ENCODE measurements at regions not wholly inside any gene's neighbourhood (a gene's known extent, or its start where the extent isn't known, plus 50 kb on each side); places are given as distances from the start of the nearest gene placed in this dataset.
"Not testable (repeated sequence)": the region's sequence is repeated elsewhere in the genome, so short reads cannot be mapped to it uniquely, and the experiment has no call there.

DNA sequence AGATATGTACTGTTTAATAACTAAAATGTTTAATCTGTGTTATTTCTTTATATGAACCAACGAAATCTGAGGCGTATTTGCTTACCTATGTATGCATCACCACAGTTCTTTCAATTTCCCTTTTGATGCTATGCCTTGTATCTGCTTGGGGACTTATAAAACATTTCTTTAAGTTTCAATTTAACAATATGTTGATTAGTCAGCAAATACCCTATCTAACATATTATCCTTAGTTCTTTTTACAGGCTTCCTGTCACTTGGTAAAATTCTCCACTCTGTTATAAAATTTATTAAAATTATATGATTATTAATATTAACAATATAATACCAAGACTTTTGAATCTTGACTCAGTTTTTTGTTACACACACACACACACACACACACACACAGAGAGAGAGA lies 174.3 kb downstream of the CPS1 start:
- DNase-seq = no peak

DNA sequence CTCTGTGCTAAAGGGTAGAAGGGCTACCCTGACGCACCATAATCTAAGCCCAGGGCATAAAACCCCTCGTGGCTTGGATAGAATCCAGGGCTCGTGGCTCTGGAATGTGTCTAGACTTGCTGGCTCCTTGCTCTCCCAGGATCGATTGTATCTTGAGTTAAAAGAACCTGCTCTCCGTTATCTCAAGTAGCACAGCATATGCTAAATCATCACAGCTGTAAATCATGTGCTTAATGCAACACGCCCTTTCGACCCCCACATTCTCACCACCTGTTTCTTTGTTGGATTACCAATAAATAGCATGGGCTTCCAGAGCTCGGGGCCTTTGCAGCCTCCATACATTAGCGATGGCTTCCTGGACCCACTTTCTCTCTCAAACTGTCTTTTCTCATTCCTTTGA lies 190.4 kb downstream of the CPS1 start:
- DNase-seq = not testable (repeated sequence)

DNA sequence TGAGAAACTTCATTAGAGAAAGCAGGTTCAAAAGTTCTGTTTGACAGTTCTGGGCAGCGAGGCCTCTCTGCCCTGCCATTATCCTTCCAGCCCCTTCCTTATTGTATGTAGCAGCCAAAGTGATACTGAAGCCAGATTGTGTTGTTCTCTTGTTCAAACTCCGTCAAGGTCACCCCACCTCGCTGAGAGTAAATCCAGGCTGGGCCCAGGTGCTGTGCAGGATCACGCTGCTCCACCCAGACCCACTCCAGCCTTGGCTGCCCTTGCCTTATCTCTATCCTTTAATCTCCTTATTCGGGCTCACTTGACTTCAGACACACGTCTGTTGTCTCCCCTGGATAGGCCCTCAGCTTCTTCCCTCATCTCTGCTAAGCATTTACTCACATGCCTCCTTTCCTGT lies 196.1 kb downstream of the CPS1 start:
- DNase-seq = no peak

DNA sequence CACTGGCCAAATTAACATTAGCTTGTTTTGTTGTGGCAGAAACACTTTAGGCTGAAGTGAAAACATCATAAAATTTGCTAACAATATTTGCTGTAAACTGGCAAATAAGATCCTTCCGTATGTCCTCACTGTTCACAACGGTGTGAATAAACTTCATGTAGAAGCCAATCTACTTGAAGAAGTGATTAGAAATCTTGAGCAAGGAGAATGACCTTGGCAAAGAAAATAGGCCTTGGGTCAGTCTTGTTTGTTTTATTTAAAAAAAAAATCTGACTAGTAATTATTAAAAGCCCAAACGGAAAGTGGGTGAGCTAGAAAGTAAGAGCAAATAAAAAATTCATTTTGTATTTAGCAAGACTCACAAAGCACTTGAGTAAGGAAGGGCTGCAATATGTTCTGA lies 197.0 kb downstream of the CPS1 start:
- DNase-seq = no peak

DNA sequence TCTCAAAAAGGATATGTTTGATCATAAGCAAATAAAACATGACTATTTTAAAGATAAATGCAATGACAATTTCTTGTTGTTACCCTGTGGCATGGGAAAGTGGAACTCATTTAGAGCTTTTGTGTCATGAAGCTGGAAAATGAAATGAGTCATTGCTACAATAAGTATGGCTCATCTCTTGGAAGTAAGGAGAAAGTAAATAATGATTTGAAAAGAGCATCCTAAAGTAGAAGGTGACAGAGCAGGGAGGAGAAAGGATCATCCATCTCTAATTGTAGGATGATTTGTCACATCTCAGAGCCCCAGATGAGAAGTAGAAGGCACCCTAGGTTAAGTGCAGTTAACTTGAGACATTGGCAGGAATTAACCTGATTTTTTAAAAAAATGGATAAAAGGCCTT lies 200.5 kb downstream of the CPS1 start:
- DNase-seq = no peak

DNA sequence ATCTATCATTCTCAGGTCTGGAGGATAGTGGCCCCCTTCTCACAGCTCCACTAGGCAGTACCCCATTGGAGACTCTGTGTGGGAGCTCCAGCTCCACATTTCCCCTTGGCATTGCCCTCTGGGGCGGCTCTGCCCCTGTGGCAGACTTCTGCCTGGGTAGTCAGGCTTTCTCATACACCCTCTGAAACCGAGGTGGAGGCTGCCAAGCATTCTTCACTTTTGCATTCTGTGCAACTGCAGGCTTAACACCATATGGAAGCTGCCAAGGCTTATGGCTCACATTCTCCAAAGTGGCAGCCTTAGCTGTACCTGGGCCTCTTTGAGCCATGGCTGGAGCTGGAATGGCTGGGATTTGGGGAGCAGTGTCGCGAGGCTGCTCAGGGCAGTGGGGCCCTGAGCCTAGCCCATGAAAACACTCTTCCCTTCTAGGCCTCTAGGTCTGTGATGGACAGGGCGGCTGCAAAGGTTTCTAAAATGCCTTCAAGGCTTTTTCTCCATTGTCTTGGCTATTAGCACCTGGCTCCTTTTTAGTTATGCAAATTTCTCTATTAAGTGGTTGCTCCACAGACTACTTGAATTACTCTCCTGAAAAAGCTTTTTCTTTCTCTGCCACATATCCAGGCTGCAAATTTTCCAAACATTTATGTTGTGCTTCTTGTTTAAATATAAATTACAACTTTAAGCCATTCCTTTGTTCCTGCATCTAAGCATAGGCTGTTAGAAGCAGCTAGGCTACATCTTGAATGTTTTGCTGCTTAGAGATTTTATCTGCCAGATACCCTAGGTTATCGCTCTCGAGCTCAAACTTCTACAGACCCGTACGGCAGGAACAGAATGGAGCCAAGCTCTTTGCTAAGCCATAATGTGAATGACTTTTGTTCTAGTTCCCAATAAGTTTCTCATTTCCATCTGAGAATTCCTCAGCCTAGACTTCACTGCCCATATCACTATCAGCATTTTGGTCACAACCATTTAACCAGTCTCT lies 206.5 kb downstream of the CPS1 start:
- DNase-seq = no peak

DNA sequence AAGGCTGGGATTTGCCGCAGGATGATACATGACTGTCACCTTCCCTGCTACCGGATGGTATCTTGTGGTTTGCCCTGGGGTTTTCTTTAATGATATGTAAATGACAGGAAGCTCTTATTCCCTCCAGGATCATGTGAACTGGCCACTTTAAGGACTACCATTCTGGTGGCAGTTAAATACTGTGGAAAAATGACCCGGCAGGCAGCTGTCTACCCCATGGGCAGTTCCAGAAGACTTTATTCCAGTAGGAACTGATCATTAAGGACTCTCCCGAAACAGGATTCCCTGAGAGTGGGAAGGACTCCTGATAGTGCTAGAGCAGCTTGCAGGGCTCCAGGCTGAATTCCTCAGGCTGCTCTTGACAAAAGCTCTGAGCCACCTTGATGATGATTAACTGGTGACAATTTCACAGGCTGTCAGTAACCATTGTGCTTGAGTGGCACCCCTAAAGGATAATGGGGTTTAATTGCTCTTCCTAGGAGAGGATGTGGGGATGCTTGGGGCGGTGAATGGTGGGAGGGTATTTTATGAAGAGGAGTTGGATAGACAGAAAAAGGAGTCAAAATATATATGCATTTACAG lies 212.0 kb downstream of the CPS1 start:
- DNase-seq = no peak

DNA sequence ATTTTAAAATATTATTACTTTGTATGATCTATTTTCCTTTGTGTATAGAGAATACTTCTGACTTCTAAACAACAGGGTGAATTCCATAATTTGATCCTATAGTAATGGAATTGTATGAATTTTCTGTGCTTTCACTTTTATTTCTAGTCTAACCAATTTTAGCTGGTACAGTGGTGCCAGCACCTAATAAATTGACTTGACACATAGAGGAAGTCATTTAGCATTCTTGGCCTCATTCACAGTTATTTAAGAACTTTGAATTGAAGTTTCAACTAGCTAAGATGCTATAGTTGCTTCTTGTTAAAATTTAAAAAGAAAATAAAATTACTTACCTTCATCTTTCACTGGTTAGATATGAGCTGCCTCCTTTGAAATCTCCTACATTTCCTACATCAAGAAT lies 220.4 kb downstream of the CPS1 start:
- no peak for DNase-seq

DNA sequence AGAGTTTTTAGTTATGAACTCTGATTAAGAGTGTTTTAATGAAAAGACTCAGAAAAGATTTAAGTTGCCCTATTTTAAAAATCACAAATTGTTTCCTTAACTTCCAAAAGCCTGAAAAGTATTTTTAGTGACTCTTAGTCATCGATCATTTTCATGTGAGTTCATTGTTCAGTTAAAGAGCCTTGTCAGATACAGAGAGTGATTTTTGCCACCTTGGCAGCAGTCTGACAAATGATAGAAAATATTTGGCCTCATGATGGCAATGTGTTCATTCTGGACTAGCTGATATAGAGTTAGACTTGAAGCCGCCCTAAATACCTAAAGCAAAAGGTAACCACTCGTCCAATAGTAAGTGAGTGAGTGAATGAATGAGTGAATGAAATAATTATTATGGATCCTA lies 225.8 kb downstream of the CPS1 start:
- no peak for DNase-seq

DNA sequence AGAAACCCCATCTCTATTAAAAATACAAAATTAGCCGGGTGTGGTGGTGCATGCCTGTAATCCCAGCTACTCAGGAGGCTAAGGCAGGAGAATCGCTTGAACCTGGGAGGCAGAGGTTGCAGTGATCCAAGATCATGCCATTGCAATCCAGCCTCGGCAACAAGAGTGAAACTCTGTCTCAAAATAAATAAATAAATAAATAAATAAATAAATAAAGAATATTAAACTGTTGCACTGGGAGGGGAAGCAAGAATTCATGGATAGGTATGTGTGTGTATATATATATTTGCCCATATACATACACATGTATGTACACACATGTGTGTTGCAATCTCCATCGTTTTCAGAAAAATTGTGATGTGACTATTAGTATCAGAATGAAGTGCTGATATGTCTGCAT lies 231.4 kb downstream of the CPS1 start:
- DNase-seq = not testable (repeated sequence)

DNA sequence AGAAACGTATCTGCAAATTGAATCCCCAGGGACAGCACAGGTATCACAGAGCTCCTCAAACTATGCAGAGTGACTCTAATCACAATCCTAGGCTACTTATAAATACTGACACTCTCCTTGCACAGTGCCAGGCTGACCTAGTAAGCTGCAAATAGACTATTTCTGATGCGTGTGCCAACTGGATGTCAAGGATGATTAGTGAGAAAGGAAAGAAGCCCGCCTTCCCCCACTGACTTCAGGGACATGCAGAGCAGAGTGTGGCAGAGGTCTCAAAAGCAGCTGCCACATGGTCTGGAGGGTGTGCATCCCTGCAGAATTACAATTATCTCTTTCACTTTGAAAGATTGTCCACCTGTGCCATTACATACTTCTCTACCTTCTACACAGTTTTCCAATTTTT lies 235.6 kb downstream of the CPS1 start:
- no peak for DNase-seq

DNA sequence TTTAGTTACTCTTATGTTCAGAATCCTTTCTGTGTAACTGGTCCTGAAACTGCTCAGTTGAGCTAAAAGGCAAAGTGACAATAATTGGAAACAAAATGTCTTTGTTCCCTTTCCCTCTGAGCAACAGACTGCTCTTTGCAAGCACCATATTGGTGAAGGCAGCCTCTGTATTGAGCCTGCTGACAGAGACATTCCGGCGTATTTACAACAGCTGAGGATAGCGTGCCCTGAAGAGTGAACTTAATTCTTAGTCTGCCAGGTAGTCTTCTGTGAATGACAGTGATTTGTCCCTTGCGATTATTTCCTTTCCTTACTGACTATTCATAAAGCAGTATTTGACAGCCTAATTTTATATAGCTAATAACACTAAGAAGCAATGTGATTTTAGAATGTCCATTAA lies 239.1 kb downstream of the CPS1 start:
- DNase-seq = no peak

DNA sequence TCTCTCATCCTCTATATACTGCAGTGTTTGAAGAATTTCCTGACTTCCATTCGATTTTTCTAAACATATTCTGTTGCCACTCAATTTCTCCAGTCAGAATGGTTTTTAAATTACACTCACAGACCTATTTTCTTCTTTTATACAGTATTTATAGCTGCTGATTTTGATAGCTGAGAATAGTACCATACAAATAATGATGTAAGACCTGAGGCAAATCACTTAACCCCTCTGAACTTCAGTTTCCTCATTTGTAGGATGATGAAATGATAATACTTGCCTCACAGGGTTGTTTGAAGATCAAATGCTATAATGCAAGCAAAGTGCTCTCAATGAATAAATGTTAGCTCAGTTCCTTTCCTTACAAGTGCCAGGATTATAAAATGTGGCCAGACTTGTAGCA lies 241.8 kb downstream of the CPS1 start:
- DNase-seq = no peak

DNA sequence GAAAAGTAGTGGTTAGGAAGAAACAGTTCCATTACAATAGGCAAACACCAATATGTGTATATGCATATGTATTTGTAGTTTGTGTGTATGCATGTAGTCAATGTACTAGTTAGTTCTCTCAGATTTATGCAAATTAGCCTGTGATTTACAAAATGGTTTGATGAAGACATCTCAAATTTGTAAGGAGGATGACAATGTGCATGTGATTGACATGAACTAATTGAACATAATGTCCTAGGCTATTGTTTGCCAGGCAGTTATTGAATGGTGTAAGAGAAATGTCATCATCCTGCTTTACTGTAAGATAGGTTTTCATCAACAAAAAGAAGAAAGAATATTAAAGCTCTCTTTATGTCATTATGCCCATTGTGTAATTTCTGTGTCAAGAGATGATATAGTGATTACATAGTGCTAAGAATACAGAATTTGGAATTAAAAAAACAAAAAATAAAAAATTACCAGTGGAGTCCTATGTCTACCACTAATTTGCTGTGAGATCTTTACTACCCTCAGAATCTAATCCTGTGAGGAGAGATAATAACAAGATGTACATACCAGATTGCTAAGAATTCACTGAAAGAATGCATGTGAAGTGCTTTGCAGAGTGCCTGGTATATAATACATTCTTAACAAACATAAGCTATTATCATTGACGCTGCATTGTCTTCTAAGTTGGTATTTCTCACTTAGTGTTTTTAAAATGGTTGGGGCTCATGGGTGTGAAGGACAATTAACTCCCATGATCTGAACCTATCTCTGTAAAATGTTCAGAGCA lies 258.0 kb downstream of the CPS1 start:
- DNase-seq = no peak

DNA sequence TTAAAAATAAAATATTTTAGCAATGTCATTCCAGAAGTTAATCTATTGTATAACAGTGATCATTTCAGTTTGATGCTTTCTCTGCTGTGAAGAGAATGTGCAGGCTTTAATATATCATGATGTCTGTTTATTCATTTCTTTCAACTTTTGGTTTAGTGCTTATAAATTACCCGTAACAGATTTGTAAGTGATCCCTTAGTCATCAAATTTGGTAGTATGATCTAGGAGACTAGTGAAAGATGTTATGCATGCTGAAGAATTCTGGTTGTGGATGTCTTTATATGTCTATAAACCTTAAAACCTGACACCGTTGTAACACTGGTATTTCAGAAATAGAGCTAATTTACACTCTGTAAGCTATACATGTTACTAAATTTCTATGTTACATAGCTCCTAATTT lies 260.4 kb downstream of the CPS1 start:
- DNase-seq = no peak

DNA sequence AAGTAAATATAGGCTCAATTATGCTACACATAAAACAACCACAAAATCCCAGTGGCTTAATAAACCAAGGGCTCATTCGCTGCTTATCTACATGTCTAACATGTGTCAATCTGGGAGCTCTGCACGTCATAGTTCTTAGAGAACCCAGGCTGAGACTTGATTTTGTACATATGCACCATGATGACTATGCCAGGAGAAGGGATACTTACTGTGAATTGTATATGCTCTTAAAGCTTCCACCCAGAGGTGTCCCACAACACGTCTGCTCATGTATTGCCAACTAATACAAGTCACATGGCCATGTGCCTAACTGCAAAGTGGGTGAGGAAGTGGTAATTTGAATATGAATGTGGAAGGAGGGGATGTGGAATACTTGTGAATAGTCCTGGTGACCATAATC lies 262.1 kb downstream of the CPS1 start:
- DNase-seq = no peak

DNA sequence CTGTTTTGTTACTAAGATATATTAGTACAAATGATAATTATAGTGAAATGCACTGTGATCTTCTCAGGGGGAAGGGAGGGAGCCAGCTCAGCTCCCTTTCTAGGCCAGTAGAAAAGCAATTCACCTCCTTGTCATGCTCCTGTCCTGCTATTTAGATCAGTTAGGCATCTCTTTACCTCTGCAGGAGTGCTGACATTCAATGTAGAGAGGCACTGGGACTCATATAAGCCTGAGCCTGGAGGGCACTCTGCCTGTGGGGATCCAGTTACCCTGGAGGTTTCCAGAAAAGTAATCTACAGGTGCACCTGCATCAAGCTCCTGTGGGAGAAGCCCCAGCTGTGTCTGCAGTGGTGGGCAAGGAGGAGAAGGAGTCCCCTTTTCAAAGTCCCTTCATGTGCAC lies 277.0 kb downstream of the CPS1 start:
- DNase-seq = no peak

DNA sequence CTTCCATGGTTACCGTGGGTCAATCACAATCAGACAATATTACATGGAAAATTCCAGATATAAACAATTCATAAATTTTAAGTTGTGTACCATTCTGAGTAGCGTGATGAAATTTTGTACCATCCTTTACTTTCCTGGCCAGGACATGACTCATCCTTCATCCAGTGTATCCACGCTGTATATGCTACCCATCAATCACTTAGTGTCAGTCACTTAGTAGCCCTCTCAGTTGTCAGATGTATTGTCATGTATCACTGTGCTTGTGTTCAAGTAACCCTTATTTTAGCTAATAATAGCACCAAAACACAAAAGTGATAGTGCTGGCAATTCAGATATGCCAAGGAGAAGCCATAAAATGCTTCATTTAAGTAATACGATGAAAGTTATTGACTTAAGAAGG lies 282.6 kb downstream of the CPS1 start:
- no peak for DNase-seq

DNA sequence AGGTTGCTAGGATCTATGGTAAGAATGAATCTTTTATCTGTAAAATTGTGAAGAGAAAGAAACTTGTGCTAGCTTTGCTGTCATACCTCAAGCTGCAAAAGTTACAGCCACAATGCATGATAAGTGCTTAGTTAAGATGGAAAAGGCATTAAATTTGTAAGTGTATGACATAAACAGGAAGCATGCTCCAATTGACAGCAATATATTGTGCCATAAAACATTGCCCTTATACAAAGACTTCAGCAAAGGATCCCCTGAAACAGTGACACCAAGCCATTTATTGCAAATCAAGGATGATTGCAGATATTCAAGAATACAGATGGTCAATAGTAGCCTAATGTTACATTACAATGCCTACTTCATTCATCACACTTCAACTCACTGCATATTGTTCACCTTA lies 283.1 kb downstream of the CPS1 start:
- no peak for DNase-seq

DNA sequence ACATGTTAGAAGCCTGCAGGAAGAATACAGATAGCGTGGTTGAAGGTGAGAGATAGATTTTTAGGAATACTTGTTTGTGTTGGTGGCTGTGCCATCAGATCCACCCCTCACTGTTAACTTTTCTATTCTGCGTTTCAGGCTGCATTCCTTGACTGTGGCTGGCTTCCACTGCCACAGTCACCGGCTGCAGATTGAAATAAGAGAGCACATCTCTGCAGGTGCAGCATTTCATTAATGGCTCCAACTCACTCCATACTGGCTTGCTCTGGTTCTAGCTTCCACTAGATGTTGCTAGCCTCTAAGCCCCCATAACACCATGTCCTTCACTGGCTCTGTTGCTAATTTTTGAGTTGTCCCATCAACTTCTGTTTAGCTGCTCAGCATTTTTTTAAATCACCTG lies 286.5 kb downstream of the CPS1 start:
- DNase-seq = no peak

DNA sequence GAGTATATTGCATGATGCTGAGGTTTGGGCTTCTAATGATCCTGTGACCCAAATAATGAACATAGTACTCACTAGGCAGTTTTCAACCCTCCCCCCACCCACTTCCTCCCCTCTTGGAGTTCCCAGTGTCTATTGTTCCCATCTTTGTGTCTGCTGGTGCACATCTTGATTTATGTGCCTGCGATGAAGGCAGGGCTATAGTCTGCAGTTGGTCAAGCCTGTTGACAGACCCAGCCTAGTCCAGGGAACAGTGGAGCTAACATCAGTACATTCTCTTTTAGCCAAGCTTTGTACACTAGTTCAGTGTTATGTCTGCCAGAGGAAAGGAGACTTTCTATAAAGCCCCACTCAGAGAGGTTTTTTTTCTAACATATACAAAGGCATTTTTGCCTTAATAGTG lies 287.6 kb downstream of the CPS1 start:
- DNase-seq = no peak

DNA sequence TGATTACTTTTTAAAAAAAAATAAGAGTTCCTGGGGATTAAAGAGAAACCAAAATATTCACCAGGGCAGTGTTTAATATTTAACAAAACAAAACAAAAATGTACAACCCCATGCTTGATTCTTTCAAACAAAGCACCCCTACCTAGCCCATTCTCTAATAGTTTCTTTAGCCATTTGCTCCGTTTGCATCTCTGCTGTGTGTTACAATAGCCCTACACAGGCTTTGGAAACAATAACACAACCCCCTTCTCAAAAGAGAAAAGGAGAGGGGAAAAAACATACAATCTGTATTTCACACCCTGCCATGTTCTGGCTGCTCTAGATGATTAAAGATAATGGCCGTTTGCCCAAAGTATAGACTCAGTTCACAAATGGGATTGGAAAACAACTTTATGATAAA lies 302.9 kb downstream of the CPS1 start:
- no peak for DNase-seq

DNA sequence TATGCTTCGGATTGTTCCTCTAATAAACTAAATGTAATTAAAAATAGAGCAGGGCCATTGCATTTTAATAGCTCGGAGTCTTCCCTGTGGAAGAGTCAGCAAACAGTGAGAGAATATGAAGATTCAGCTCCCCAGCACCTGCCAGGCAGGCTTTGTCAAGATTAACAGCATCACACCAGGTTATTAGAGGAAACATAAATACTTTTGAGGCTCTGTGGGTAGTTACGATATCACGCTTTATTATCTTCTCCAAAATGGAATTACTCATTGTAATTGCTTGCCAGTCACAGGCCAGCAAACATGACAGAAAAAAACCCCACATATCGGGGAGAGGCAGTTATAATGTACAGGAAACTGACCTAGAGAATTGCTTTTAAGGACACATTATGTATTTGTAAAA lies 303.9 kb downstream of the CPS1 start:
- DNase-seq = no peak
